Fibroblast of skin of left quadriceps (primary cell): ENCODE measurements at regions not wholly inside any gene's neighbourhood (a gene's known extent, or its start where the extent isn't known, plus 50 kb on each side); places are given as distances from the start of the nearest gene placed in this dataset.
"Not testable (repeated sequence)": the region's sequence is repeated elsewhere in the genome, so short reads cannot be mapped to it uniquely, and the experiment has no call there.

Experiments
- DNase-seq, 2 experiments: peaks; one replicate each; pipeline ENCODE4 v3.0.0-alpha.2; 2013; ENCODE audit warnings: low read depth in 2 of 2

GRCh38 chr1:188582911-188583532 is 1754.3 kb downstream of the PLA2G4A start:
- DNase-seq: no peak

- DNase-seq: no peak
These were observed 1755.4 kb downstream of the PLA2G4A start for GRCh38 chr1:188584119-188584518.

GRCh38 chr1:188590641-188591040 is 1761.9 kb downstream of the PLA2G4A start:
- peak; percentile 37 to 46 for DNase-seq

- DNase-seq: no peak
These were observed 1765.9 kb downstream of the PLA2G4A start for GRCh38 chr1:188594542-188595235.

GRCh38 chr1:188599313-188599712 is 1770.6 kb downstream of the PLA2G4A start:
- no peak for DNase-seq

- DNase-seq: no peak
These were observed 1782.7 kb downstream of the PLA2G4A start for GRCh38 chr1:188611432-188611831.

- DNase-seq: peak; percentile 43 to 46
These were observed 1786.6 kb downstream of the PLA2G4A start for GRCh38 chr1:188615321-188615720.

GRCh38 chr1:188620236-188620635 is 1791.5 kb downstream of the PLA2G4A start:
- no peak for DNase-seq

- no peak for DNase-seq
These were observed 1812.9 kb downstream of the PLA2G4A start for GRCh38 chr1:188641566-188642211.

GRCh38 chr1:188642704-188643103 is 1814.0 kb downstream of the PLA2G4A start:
- no peak for DNase-seq

GRCh38 chr1:188652678-188653077 is 1823.9 kb downstream of the PLA2G4A start:
- peak; percentile 95 to 96 for DNase-seq

GRCh38 chr1:188655966-188656365 is 1821.7 kb downstream of the BRINP3 start:
- DNase-seq: not testable (repeated sequence)

GRCh38 chr1:188660572-188660971 is 1817.1 kb downstream of the BRINP3 start:
- peak; percentile 24 to 27 for DNase-seq

- DNase-seq: no peak
These were observed 1812.2 kb downstream of the BRINP3 start for GRCh38 chr1:188665477-188665876.

- no peak for DNase-seq
These were observed 1809.6 kb downstream of the BRINP3 start for GRCh38 chr1:188668083-188668482.

GRCh38 chr1:188669728-188670382 is 1807.8 kb downstream of the BRINP3 start:
- DNase-seq: peak; percentile 13 to 20

GRCh38 chr1:188670837-188671236 is 1806.8 kb downstream of the BRINP3 start:
- DNase-seq: no peak

GRCh38 chr1:188672153-188672552 is 1805.5 kb downstream of the BRINP3 start:
- DNase-seq: no peak

- DNase-seq: no peak
These were observed 1788.1 kb downstream of the BRINP3 start for GRCh38 chr1:188689542-188689941.

- no peak for DNase-seq
These were observed 1777.5 kb downstream of the BRINP3 start for GRCh38 chr1:188700116-188700515.

- peak; percentile 24 to 25 for DNase-seq
These were observed 1770.9 kb downstream of the BRINP3 start for GRCh38 chr1:188706742-188707141.

- DNase-seq: no peak
These were observed 1768.7 kb downstream of the BRINP3 start for GRCh38 chr1:188708795-188709535.
